ENCODE measurements at regions not wholly inside any gene's neighbourhood (a gene's known extent, or its start where the extent isn't known, plus 50 kb on each side); places are given as distances from the start of the nearest gene placed in this dataset.

- TF ChIP-seq EZH2 (IDR thresholded peaks at IDR 0.05; ENCODE audit: low read length, unreplicated experiment) (no peak), CTCF (conservative IDR thresholded peaks at IDR 0.05; ENCODE audit: low read depth, low read length) (no peak)
Observed at GRCh38 chr7:84651876-84652275, 457.3 kb upstream of the SEMA3A start.

All from PC-3 (cell line).